Spleen (tissue), 11 donors: ENCODE measurements at regions not wholly inside any gene's neighbourhood (a gene's known extent, or its start where the extent isn't known, plus 50 kb on each side); places are given as distances from the start of the nearest gene placed in this dataset.

Experiments
- DNase-seq: peaks from one replicate; pipeline ENCODE4 v3.0.0-alpha.2; 2020
- H3K27ac ChIP-seq, 8 donors: fragments of 200-600 bp; sonication (generic) in 7 of 8; 1 replicate in 4 of 8; 2 replicates in 4 of 8; pipeline versions ENCODE4 v1.5.0 to v1.8.0; 2016 to 2021; ENCODE audit warnings: inconsistent platforms in 4 of 8, mild to moderate bottlenecking in 4 of 8, moderate library complexity in 1 of 8
- H3K27me3 ChIP-seq, 7 donors: fragments of 200-600 bp; sonication (generic) in 6 of 7; replicated peaks in 1 of 7; 1 replicate in 4 of 7; 2 replicates in 3 of 7; pipeline versions ENCODE4 v1.5.0 to v1.8.0; 2016 to 2021; ENCODE audit warnings: inconsistent platforms in 3 of 7, mild to moderate bottlenecking in 1 of 7
- H3K36me3 ChIP-seq, 6 donors: fragments of 200-600 bp; sonication (generic) in 5 of 6; 1 replicate in 4 of 6; 2 replicates in 2 of 6; pipeline versions ENCODE4 v1.5.0 to v1.8.0; 2016 to 2021; ENCODE audit warnings: inconsistent platforms in 2 of 6
- H3K4me1 ChIP-seq, 6 donors: fragments of 200-600 bp; sonication (generic) in 5 of 6; 1 replicate in 3 of 6; 2 replicates in 3 of 6; pipeline versions ENCODE4 v1.5.0 to v1.8.0; 2016 to 2021; ENCODE audit warnings: inconsistent platforms in 3 of 6
- H3K4me3 ChIP-seq, 8 donors: fragments of 200-600 bp; sonication (generic) in 7 of 8; 1 replicate in 4 of 8; 2 replicates in 4 of 8; pipeline versions ENCODE4 v1.5.0 to v1.8.0; 2016 to 2021; ENCODE audit warnings: inconsistent platforms in 4 of 8, mild to moderate bottlenecking in 4 of 8, moderate library complexity in 2 of 8
- H3K9me3 ChIP-seq, 8 donors: fragments of 200-600 bp; sonication (generic) in 7 of 8; 1 replicate in 4 of 8; 2 replicates in 4 of 8; pipeline versions ENCODE4 v1.5.0 to v1.8.0; 2016 to 2021; ENCODE audit warnings: inconsistent platforms in 4 of 8
- CTCF ChIP-seq, 11 experiments: fragments of 200-600 bp in 7 of 11; fragments of 450-650 bp in 4 of 11; sonication (generic) in 4 of 11; IDR thresholded peaks in 8 of 11; conservative IDR thresholded peaks in 3 of 11; 1 replicate in 7 of 11; 2 replicates in 4 of 11; pipeline versions ENCODE4 v1.4.0 to v1.8.0; 2016 to 2021; ENCODE audit warnings: antibody characterized with exemption in 11 of 11, inconsistent platforms in 4 of 11, mild to moderate bottlenecking in 1 of 11
- POLR2A ChIP-seq, 3 donors: fragments of 450-650 bp; IDR thresholded peaks; one replicate each; pipeline ENCODE4 v1.5.1; 2017; ENCODE audit warnings: antibody characterized with exemption in 3 of 3, mild to moderate bottlenecking in 1 of 3
- POLR2AphosphoS5 ChIP-seq, 3 donors: sonication (generic); formaldehyde crosslinking; IDR thresholded peaks; one replicate each; pipeline ENCODE4 v1.5.1; 2017; ENCODE audit warnings: antibody characterized with exemption in 3 of 3
- WGBS, 5 donors: extraction: QIAGEN DNeasy Blood & Tissue Kit in 3 of 5; methylation state at CpG; one replicate each; pipeline versions ENCODE4 v1.1.5 to v1.1.7; 2013 to 2018; 5-methylcytosine and 5-hydroxymethylcytosine counted together
- intact Hi-C: fragments of 100-400 bp; cut with DNase I; formaldehyde crosslinking; loops from one replicate; pipeline ENCODE4 v1.15.0; 2023; ENCODE audit warnings: low total_unique reads
- donor health status: healthy with polysubstance abuse.
- donor health status: DM: no; HTN: no; CAD: no; lungs with moderate emphysema.
- donor health status: DM: no; HTN: no; CAD: no.
- donor health status: Bipolar disorder and iron deficiency.
- donor health status: healthy.
- donor health status: DM: no; HTN: no; CAD: no.
- donor health status: DM: yes; HTN: yes; CAD: no.

GRCh38 chr15:31271711-31272557, 54.7 kb upstream of the KLF13 start:
- Histone ChIP-seq H3K4me3 (peak overlapping the region in 1 of 8 donors; percentile 35), H3K27ac (peak overlapping the region in 2 of 8 donors; percentile 77 to 85), H3K36me3 (no peaks in the 10 kb centered on the region), H3K27me3 (no peaks in the 10 kb centered on the region), H3K9me3 (no peaks in the 10 kb centered on the region), H3K4me1 (peaks cover 0 to 77% (median 25%) of the 10 kb centered on the region in 6 donors)
- TF ChIP-seq POLR2AphosphoS5 (IDR thresholded peaks at IDR 0.05) = no peak
- no peak for TF ChIP-seq CTCF (IDR thresholded peaks at IDR 0.05 in 8 of 11, conservative IDR thresholded peaks at IDR 0.05 in 3 of 11)
- no peak for TF ChIP-seq POLR2A (IDR thresholded peaks at IDR 0.05)
- no peak for DNase-seq
- WGBS, 5 donors = 90 to 97% (median 94%) methylated on average over 11 to 12 of the region's 12 CpGs
- intact Hi-C loops = no loop called here

GRCh38 chr15:31272558-31273257, 53.9 kb upstream of the KLF13 start:
- no peak for TF ChIP-seq POLR2A (IDR thresholded peaks at IDR 0.05)
- TF ChIP-seq CTCF (IDR thresholded peaks at IDR 0.05 in 8 of 11, conservative IDR thresholded peaks at IDR 0.05 in 3 of 11) = no peak
- no peak for TF ChIP-seq POLR2AphosphoS5 (IDR thresholded peaks at IDR 0.05)
- no peaks in the 10 kb centered on the region for H3K27me3 ChIP-seq
- H3K27ac ChIP-seq = peak overlapping the region in 5 of 8 donors; percentile 36 to 85 (median 75)
- DNase-seq = no peak
- intact Hi-C loops = no loop called here
- WGBS, 5 donors = 38 to 70% (median 57%) methylated on average over 11 to 14 of the region's 14 CpGs
- H3K4me3 ChIP-seq = peak overlapping the region in 1 of 8 donors; percentile 35
- no peaks in the 10 kb centered on the region for H3K9me3 ChIP-seq
- peaks cover 0 to 70% (median 17%) of the 10 kb centered on the region in 6 donors for H3K4me1 ChIP-seq
- H3K36me3 ChIP-seq = no peaks in the 10 kb centered on the region

GRCh38 chr15:31273258-31273941, 53.2 kb upstream of the KLF13 start:
- H3K4me3 ChIP-seq = peak overlapping the region in 1 of 8 donors; percentile 35
- no peaks in the 10 kb centered on the region for H3K36me3 ChIP-seq
- TF ChIP-seq POLR2A (IDR thresholded peaks at IDR 0.05) (no peak), CTCF (IDR thresholded peaks at IDR 0.05 in 8 of 11, conservative IDR thresholded peaks at IDR 0.05 in 3 of 11) (no peak), POLR2AphosphoS5 (IDR thresholded peaks at IDR 0.05) (no peak)
- intact Hi-C loops = no loop called here
- H3K27ac ChIP-seq = peak overlapping the region in 5 of 8 donors; percentile 36 to 85 (median 75)
- DNase-seq = peak; percentile 69
- WGBS, 5 donors = 77 to 90% (median 84%) methylated on average over 13 to 20 of the region's 20 CpGs
- no peaks in the 10 kb centered on the region for H3K9me3 ChIP-seq
- H3K27me3 ChIP-seq = no peaks in the 10 kb centered on the region
- peaks cover 0 to 63% (median 11%) of the 10 kb centered on the region in 6 donors for H3K4me1 ChIP-seq
